ENCODE measurements at regions not wholly inside any gene's neighbourhood (a gene's known extent, or its start where the extent isn't known, plus 50 kb on each side); places are given as distances from the start of the nearest gene placed in this dataset.
"Not testable (repeated sequence)": the region's sequence is repeated elsewhere in the genome, so short reads cannot be mapped to it uniquely, and the experiment has no call there.

DNA sequence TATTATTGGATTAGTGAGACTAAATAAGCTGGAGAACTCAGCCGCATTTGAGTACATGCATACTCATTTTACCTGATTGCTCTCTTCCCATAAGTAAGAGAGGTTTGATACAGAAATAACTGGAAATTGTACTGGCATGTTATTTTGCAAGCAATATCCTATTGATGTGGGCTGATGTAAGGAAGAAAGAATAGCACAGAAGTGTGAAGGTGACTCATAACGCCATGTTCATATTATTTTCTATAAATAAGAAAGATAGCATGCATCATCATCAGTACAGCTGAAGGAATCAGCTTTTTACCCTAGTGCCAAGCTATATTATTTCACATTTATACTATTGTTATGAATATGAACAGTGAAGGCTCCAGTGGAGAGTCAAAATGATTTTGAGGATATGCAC, 138.3 kb upstream of the FAM47A start:
- Mint-ChIP-seq H3K27me3 (ENCODE audit: unreplicated experiment) (no peaks in the 10 kb centered on the region), H3K9me3 (ENCODE audit: unreplicated experiment) (no peaks in the 10 kb centered on the region), H3K27ac (ENCODE audit: unreplicated experiment) (no peak overlapping the region), H3K4me1 (ENCODE audit: unreplicated experiment) (peaks cover 12% of the 10 kb centered on the region), H3K4me3 (ENCODE audit: unreplicated experiment) (no peak overlapping the region), H3K36me3 (ENCODE audit: low read depth, unreplicated experiment) (no peaks in the 10 kb centered on the region)
- no peak for DNase-seq (ENCODE audit: low spot score)
- TF ChIP-seq, protein P1, sequence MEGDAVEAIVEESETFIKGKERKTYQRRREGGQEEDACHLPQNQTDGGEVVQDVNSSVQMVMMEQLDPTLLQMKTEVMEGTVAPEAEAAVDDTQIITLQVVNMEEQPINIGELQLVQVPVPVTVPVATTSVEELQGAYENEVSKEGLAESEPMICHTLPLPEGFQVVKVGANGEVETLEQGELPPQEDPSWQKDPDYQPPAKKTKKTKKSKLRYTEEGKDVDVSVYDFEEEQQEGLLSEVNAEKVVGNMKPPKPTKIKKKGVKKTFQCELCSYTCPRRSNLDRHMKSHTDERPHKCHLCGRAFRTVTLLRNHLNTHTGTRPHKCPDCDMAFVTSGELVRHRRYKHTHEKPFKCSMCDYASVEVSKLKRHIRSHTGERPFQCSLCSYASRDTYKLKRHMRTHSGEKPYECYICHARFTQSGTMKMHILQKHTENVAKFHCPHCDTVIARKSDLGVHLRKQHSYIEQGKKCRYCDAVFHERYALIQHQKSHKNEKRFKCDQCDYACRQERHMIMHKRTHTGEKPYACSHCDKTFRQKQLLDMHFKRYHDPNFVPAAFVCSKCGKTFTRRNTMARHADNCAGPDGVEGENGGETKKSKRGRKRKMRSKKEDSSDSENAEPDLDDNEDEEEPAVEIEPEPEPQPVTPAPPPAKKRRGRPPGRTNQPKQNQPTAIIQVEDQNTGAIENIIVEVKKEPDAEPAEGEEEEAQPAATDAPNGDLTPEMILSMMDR (IDR thresholded peaks at IDR 0.05; ENCODE audit: unreplicated experiment) = no peak

DNA sequence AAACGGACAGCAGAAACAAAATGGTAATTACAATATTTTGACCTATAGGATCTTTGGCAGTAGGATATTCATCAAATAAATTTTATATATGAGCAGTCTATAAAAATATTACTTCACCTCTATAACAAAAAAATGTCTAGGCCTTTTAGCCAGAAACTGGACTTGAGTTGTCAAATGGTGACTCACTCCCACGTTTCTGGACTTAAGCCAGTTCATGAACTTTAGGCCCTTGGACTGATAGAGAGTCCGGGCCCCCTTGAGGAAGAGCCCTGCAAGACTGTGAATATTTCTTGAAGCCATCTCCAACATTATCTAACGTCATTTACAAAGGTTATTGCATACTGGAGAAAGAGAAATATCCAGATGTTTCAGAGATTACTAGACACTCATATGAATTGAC, 106.8 kb upstream of the FAM47A start:
- H3K4me1 Mint-ChIP-seq (ENCODE audit: unreplicated experiment) = no peaks in the 10 kb centered on the region
- no peak overlapping the region for H3K4me3 Mint-ChIP-seq (ENCODE audit: unreplicated experiment)
- TF ChIP-seq, protein P1 (IDR thresholded peaks at IDR 0.05; ENCODE audit: unreplicated experiment) = no peak
- no peaks in the 10 kb centered on the region for H3K9me3 Mint-ChIP-seq (ENCODE audit: unreplicated experiment)
- DNase-seq (ENCODE audit: low spot score) = no peak
- no peaks in the 10 kb centered on the region for H3K27me3 Mint-ChIP-seq (ENCODE audit: unreplicated experiment)
- H3K36me3 Mint-ChIP-seq (ENCODE audit: low read depth, unreplicated experiment) = no peaks in the 10 kb centered on the region
- H3K27ac Mint-ChIP-seq (ENCODE audit: unreplicated experiment) = no peak overlapping the region

DNA sequence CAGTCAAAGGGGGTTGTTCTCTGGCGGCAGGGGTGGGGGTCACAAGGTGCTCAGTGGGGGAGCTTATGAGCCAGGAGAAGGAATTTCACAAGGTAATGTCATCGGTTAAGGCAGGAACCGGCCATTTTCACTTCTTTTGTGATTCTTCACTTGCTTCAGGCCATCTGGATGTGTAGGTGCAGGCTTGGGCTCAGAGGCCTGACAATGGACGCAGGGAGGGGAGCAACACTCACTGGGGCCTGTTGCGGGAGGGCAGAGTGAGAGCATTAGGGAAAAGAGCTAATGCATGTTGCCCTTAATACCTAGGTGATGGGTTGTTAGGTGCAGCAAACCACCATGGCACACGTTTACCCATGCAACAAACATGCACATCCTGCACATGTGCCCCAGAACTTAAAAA, 98.0 kb upstream of the FAM47A start:
- not testable (repeated sequence) for H3K27ac Mint-ChIP-seq (ENCODE audit: unreplicated experiment); H3K9me3 Mint-ChIP-seq (ENCODE audit: unreplicated experiment); H3K27me3 Mint-ChIP-seq (ENCODE audit: unreplicated experiment); DNase-seq (ENCODE audit: low spot score); H3K36me3 Mint-ChIP-seq (ENCODE audit: low read depth, unreplicated experiment); H3K4me3 Mint-ChIP-seq (ENCODE audit: unreplicated experiment); H3K4me1 Mint-ChIP-seq (ENCODE audit: unreplicated experiment)

DNA sequence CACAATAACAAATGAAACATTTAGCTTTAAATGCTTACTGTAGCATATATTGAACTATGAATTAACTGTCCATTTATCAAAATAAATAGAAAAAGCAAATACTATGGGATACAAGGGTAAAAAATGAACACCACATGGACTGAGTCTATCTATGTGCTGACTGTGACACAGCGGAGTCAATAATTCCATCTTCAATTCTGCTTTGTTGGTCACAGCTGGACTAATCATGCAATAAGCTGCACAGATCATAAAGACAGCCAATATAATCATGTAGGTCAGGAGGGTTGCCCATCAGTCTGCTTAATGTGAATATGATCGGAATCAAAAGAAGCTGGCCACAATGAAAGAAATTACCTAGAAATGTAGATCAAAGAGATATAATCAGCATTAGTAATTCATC, 95.7 kb upstream of the FAM47A start:
- H3K4me1 Mint-ChIP-seq (ENCODE audit: unreplicated experiment) = no peaks in the 10 kb centered on the region
- H3K9me3 Mint-ChIP-seq (ENCODE audit: unreplicated experiment) = no peaks in the 10 kb centered on the region
- no peak for DNase-seq (ENCODE audit: low spot score)
- no peak overlapping the region for H3K4me3 Mint-ChIP-seq (ENCODE audit: unreplicated experiment)
- no peaks in the 10 kb centered on the region for H3K36me3 Mint-ChIP-seq (ENCODE audit: low read depth, unreplicated experiment)
- TF ChIP-seq, protein P1 (IDR thresholded peaks at IDR 0.05; ENCODE audit: unreplicated experiment) = no peak
- H3K27ac Mint-ChIP-seq (ENCODE audit: unreplicated experiment) = no peak overlapping the region
- H3K27me3 Mint-ChIP-seq (ENCODE audit: unreplicated experiment) = no peaks in the 10 kb centered on the region

DNA sequence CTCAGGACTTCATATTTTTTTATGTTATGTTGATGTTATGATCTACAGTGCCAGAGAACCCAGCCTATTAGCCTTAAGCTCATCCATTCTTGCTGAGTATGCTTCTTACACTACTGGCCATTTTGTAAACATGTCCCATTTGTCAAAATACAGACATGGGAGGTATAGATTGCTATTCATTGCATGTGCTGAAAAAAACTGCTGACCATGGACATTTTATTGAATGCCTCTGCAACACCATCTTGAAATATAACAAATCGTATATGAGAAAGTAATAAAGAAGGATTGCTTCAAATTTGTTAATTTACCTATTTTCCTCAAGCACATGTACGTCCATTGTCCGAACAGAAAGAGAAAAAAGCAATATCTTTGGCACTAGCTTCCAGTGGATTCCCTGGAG, 91.5 kb upstream of the FAM47A start:
- H3K27ac Mint-ChIP-seq (ENCODE audit: unreplicated experiment) = no peak overlapping the region
- no peaks in the 10 kb centered on the region for H3K27me3 Mint-ChIP-seq (ENCODE audit: unreplicated experiment)
- H3K9me3 Mint-ChIP-seq (ENCODE audit: unreplicated experiment) = no peaks in the 10 kb centered on the region
- TF ChIP-seq, protein P1 (IDR thresholded peaks at IDR 0.05; ENCODE audit: unreplicated experiment) = no peak
- no peak overlapping the region for H3K4me3 Mint-ChIP-seq (ENCODE audit: unreplicated experiment)
- no peaks in the 10 kb centered on the region for H3K4me1 Mint-ChIP-seq (ENCODE audit: unreplicated experiment)
- no peak for DNase-seq (ENCODE audit: low spot score)
- no peaks in the 10 kb centered on the region for H3K36me3 Mint-ChIP-seq (ENCODE audit: low read depth, unreplicated experiment)

DNA sequence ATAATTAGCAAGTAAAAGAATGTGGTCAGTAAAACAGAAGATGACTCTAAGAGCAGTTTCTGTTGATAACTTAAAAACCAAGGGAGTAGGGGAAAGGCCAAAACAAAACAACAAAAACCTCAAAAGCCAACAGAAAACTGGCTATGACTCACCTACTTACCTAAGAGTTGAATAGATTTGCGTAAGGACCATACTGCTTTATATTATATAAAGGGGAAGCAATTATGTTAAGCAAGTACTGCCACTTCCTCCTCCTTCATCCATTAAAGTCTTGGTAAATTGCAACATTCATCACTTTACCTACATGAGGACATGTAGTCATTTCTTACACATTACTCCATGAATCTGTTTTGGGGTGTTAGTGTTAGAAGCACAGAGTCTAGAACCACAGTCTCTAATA, 85.9 kb upstream of the FAM47A start:
- Mint-ChIP-seq H3K4me3 (ENCODE audit: unreplicated experiment) (no peak overlapping the region), H3K36me3 (ENCODE audit: low read depth, unreplicated experiment) (no peaks in the 10 kb centered on the region), H3K27me3 (ENCODE audit: unreplicated experiment) (peaks cover 2% of the 10 kb centered on the region), H3K9me3 (ENCODE audit: unreplicated experiment) (no peaks in the 10 kb centered on the region), H3K27ac (ENCODE audit: unreplicated experiment) (no peak overlapping the region), H3K4me1 (ENCODE audit: unreplicated experiment) (no peaks in the 10 kb centered on the region)
- no peak for DNase-seq (ENCODE audit: low spot score)
- TF ChIP-seq, protein P1 (IDR thresholded peaks at IDR 0.05; ENCODE audit: unreplicated experiment) = no peak

Data from endothelial cell (in vitro differentiated cells).